Stimulated activated memory B cell treated with anti-CD40 and anti-IgM and Interleukin-4, amounts not matched to agents 10 μg/mL and 1 μg/mL and 100 μg/mL, for 72 hours (primary cell): ENCODE measurements at regions not wholly inside any gene's neighbourhood (a gene's known extent, or its start where the extent isn't known, plus 50 kb on each side); places are given as distances from the start of the nearest gene placed in this dataset.

Source experiments
- ATAC-seq: fragments of 150-1000 bp; cut with Tn5 transposase; 2 replicates; pipeline ENCODE4 v1.10.0; 2021
- H3K27ac Mint-ChIP-seq: one replicate; pipeline ENCODE4 v1.8.0; 2022; ENCODE audit warnings: mild to moderate bottlenecking, mixed read lengths
- H3K27me3 Mint-ChIP-seq: one replicate; pipeline ENCODE4 v1.8.0; 2022; ENCODE audit warnings: mixed read lengths
- H3K36me3 Mint-ChIP-seq: one replicate; pipeline ENCODE4 v1.8.0; 2022; ENCODE audit warnings: mixed read lengths
- H3K4me1 Mint-ChIP-seq: one replicate; pipeline ENCODE4 v1.8.0; 2022; ENCODE audit warnings: mixed read lengths
- H3K4me3 Mint-ChIP-seq: one replicate; pipeline ENCODE4 v1.8.0; 2022; ENCODE audit warnings: mild to moderate bottlenecking, moderate library complexity, mixed read lengths
- H3K9me3 Mint-ChIP-seq: one replicate; pipeline ENCODE4 v1.8.0; 2022; ENCODE audit warnings: mixed read lengths

GRCh38 chr20:41818369-41818768, 200.2 kb upstream of the CHD6 start:
- H3K36me3 Mint-ChIP-seq: no peaks in the 10 kb centered on the region
- H3K4me3 Mint-ChIP-seq: no peak overlapping the region
- H3K27me3 Mint-ChIP-seq: no peaks in the 10 kb centered on the region
- H3K27ac Mint-ChIP-seq: no peak overlapping the region
- H3K9me3 Mint-ChIP-seq: peaks cover 9% of the 10 kb centered on the region
- H3K4me1 Mint-ChIP-seq: no peaks in the 10 kb centered on the region
- ATAC-seq: no peak

GRCh38 chr20:41811456-41811855, 193.3 kb upstream of the CHD6 start:
- Mint-ChIP-seq H3K4me3 (no peak overlapping the region), H3K27ac (no peak overlapping the region), H3K36me3 (no peaks in the 10 kb centered on the region), H3K27me3 (peaks cover 22% of the 10 kb centered on the region), H3K4me1 (no peaks in the 10 kb centered on the region), H3K9me3 (peaks cover 17% of the 10 kb centered on the region)
- no peak for ATAC-seq

- no peaks in the 10 kb centered on the region for H3K36me3 Mint-ChIP-seq
- H3K9me3 Mint-ChIP-seq: no peaks in the 10 kb centered on the region
- peaks cover 12% of the 10 kb centered on the region for H3K27me3 Mint-ChIP-seq
- no peaks in the 10 kb centered on the region for H3K4me1 Mint-ChIP-seq
- no peak overlapping the region for H3K4me3 Mint-ChIP-seq
- H3K27ac Mint-ChIP-seq: no peak overlapping the region
- ATAC-seq: no peak
Measured at GRCh38 chr20:41800040-41800439, 181.9 kb upstream of the CHD6 start.

- ATAC-seq: no peak
- Mint-ChIP-seq H3K27me3 (peaks cover 12% of the 10 kb centered on the region), H3K36me3 (no peaks in the 10 kb centered on the region), H3K4me1 (no peaks in the 10 kb centered on the region), H3K4me3 (no peak overlapping the region), H3K27ac (no peak overlapping the region), H3K9me3 (no peaks in the 10 kb centered on the region)
Measured at GRCh38 chr20:41798930-41799502, 180.8 kb upstream of the CHD6 start.

- no peak for ATAC-seq
- Mint-ChIP-seq H3K36me3 (no peaks in the 10 kb centered on the region), H3K9me3 (peaks cover 3% of the 10 kb centered on the region), H3K27ac (no peak overlapping the region), H3K4me1 (no peaks in the 10 kb centered on the region), H3K27me3 (no peaks in the 10 kb centered on the region), H3K4me3 (no peak overlapping the region)
Measured at GRCh38 chr20:41786158-41786557, 168.0 kb upstream of the CHD6 start.

GRCh38 chr20:41784209-41784958, 166.2 kb upstream of the CHD6 start:
- Mint-ChIP-seq H3K36me3 (no peaks in the 10 kb centered on the region), H3K27ac (no peak overlapping the region), H3K4me3 (no peak overlapping the region), H3K27me3 (no peaks in the 10 kb centered on the region), H3K9me3 (peaks cover 3% of the 10 kb centered on the region), H3K4me1 (no peaks in the 10 kb centered on the region)
- ATAC-seq: no peak

- Mint-ChIP-seq H3K27ac (no peak overlapping the region), H3K36me3 (no peaks in the 10 kb centered on the region), H3K27me3 (no peaks in the 10 kb centered on the region), H3K9me3 (peaks cover 3% of the 10 kb centered on the region), H3K4me1 (no peaks in the 10 kb centered on the region), H3K4me3 (no peak overlapping the region)
- no peak for ATAC-seq
Measured at GRCh38 chr20:41783423-41784208, 165.4 kb upstream of the CHD6 start.

GRCh38 chr20:41782730-41783406, 164.7 kb upstream of the CHD6 start:
- Mint-ChIP-seq H3K27ac (no peak overlapping the region), H3K36me3 (no peaks in the 10 kb centered on the region), H3K9me3 (peaks cover 3% of the 10 kb centered on the region), H3K27me3 (no peaks in the 10 kb centered on the region), H3K4me3 (no peak overlapping the region), H3K4me1 (no peaks in the 10 kb centered on the region)
- no peak for ATAC-seq

- no peaks in the 10 kb centered on the region for H3K4me1 Mint-ChIP-seq
- no peak overlapping the region for H3K4me3 Mint-ChIP-seq
- no peaks in the 10 kb centered on the region for H3K36me3 Mint-ChIP-seq
- H3K9me3 Mint-ChIP-seq: peaks cover 3% of the 10 kb centered on the region
- ATAC-seq: no peak
- H3K27me3 Mint-ChIP-seq: no peaks in the 10 kb centered on the region
- no peak overlapping the region for H3K27ac Mint-ChIP-seq
Measured at GRCh38 chr20:41782255-41782654, 164.1 kb upstream of the CHD6 start.

- peaks cover 10% of the 10 kb centered on the region for H3K27me3 Mint-ChIP-seq
- H3K36me3 Mint-ChIP-seq: no peaks in the 10 kb centered on the region
- no peaks in the 10 kb centered on the region for H3K4me1 Mint-ChIP-seq
- no peak overlapping the region for H3K4me3 Mint-ChIP-seq
- no peak for ATAC-seq
- no peak overlapping the region for H3K27ac Mint-ChIP-seq
- no peaks in the 10 kb centered on the region for H3K9me3 Mint-ChIP-seq
Measured at GRCh38 chr20:41776421-41776820, 158.2 kb upstream of the CHD6 start.

- no peaks in the 10 kb centered on the region for H3K4me1 Mint-ChIP-seq
- H3K27me3 Mint-ChIP-seq: peaks cover 10% of the 10 kb centered on the region
- H3K27ac Mint-ChIP-seq: no peak overlapping the region
- H3K9me3 Mint-ChIP-seq: no peaks in the 10 kb centered on the region
- ATAC-seq: no peak
- H3K4me3 Mint-ChIP-seq: no peak overlapping the region
- no peaks in the 10 kb centered on the region for H3K36me3 Mint-ChIP-seq
Measured at GRCh38 chr20:41774291-41774690, 156.1 kb upstream of the CHD6 start.

- Mint-ChIP-seq H3K27ac (no peak overlapping the region), H3K9me3 (no peaks in the 10 kb centered on the region), H3K27me3 (peaks cover 10% of the 10 kb centered on the region), H3K4me1 (no peaks in the 10 kb centered on the region), H3K4me3 (no peak overlapping the region), H3K36me3 (no peaks in the 10 kb centered on the region)
- ATAC-seq: no peak
Measured at GRCh38 chr20:41770965-41771364, 152.8 kb upstream of the CHD6 start.

- no peak for ATAC-seq
- no peak overlapping the region for H3K27ac Mint-ChIP-seq
- H3K27me3 Mint-ChIP-seq: peaks cover 10% of the 10 kb centered on the region
- no peaks in the 10 kb centered on the region for H3K4me1 Mint-ChIP-seq
- H3K9me3 Mint-ChIP-seq: no peaks in the 10 kb centered on the region
- no peaks in the 10 kb centered on the region for H3K36me3 Mint-ChIP-seq
- no peak overlapping the region for H3K4me3 Mint-ChIP-seq
Measured at GRCh38 chr20:41770427-41770826, 152.2 kb upstream of the CHD6 start.

GRCh38 chr20:41769592-41770018, 151.4 kb upstream of the CHD6 start:
- H3K27me3 Mint-ChIP-seq: peaks cover 10% of the 10 kb centered on the region
- H3K4me3 Mint-ChIP-seq: no peak overlapping the region
- no peaks in the 10 kb centered on the region for H3K36me3 Mint-ChIP-seq
- H3K9me3 Mint-ChIP-seq: no peaks in the 10 kb centered on the region
- H3K27ac Mint-ChIP-seq: no peak overlapping the region
- no peak for ATAC-seq
- H3K4me1 Mint-ChIP-seq: no peaks in the 10 kb centered on the region

- Mint-ChIP-seq H3K36me3 (no peaks in the 10 kb centered on the region), H3K4me1 (peaks cover under 1% of the 10 kb centered on the region), H3K9me3 (no peaks in the 10 kb centered on the region), H3K27ac (no peak overlapping the region), H3K4me3 (no peak overlapping the region), H3K27me3 (peaks cover 35% of the 10 kb centered on the region)
- no peak for ATAC-seq
Measured at GRCh38 chr20:41750137-41750536, 132.0 kb upstream of the CHD6 start.
